Neural cell (in vitro differentiated cells): ENCODE measurements at regions not wholly inside any gene's neighbourhood (a gene's known extent, or its start where the extent isn't known, plus 50 kb on each side); places are given as distances from the start of the nearest gene placed in this dataset.

ENCODE experiments used
- H2AFZ ChIP-seq: fragments of 200-600, 300-800 bp; sonication (generic), shearing (Covaris generic); 2 replicates; pipeline ENCODE4 v1.6.0; 2014; ENCODE audit warnings: low read depth, mild to moderate bottlenecking, antibody characterized with exemption, low read length, moderate library complexity
- H3F3A ChIP-seq: fragments of 200-600 bp; shearing (Covaris generic); 2 replicates; pipeline ENCODE4 v1.6.1; 2016; ENCODE audit warnings: mild to moderate bottlenecking, moderate library complexity, mixed read lengths, antibody characterized with exemption, low read length; ENCODE audit not compliant: insufficient read depth, poor library complexity, severe bottlenecking
- H3K27ac ChIP-seq: fragments of 200-600, 300-800 bp; sonication (generic), shearing (Covaris generic); 2 replicates; pipeline ENCODE4 v1.5.1; 2014; ENCODE audit warnings: mild to moderate bottlenecking, low read length, moderate library complexity
- H3K27me3 ChIP-seq: fragments of 300-800, 200-600 bp; sonication (generic), shearing (Covaris generic); 2 replicates; pipeline ENCODE4 v1.6.0; 2014; ENCODE audit warnings: mild to moderate bottlenecking, low read depth, low read length, moderate library complexity; ENCODE audit not compliant: insufficient read depth
- H3K36me3 ChIP-seq: fragments of 300-800, 200-600 bp; sonication (generic), shearing (Covaris generic); 2 replicates; pipeline ENCODE4 v1.5.1; 2014; ENCODE audit warnings: mild to moderate bottlenecking, antibody characterized with exemption, low read length, moderate library complexity; ENCODE audit not compliant: insufficient read depth
- H3K4me2 ChIP-seq: fragments of 300-800, 200-600 bp; sonication (generic), shearing (Covaris generic); 2 replicates; pipeline ENCODE4 v1.6.0; 2014; ENCODE audit warnings: mild to moderate bottlenecking, low read length
- H3K4me3 ChIP-seq: fragments of 300-800, 200-600 bp; sonication (generic), shearing (Covaris generic); 2 replicates; pipeline ENCODE4 v1.5.1; 2014; ENCODE audit warnings: mild to moderate bottlenecking, low read length, moderate library complexity
- H3K79me2 ChIP-seq: fragments of 200-600 bp; shearing (Covaris generic); replicated peaks from 2 replicates; pipeline ENCODE4 v1.6.0; 2014; ENCODE audit warnings: mild to moderate bottlenecking, low read length, moderate library complexity; ENCODE audit not compliant: insufficient read depth
- H3K9ac ChIP-seq: fragments of 300-800, 200-600 bp; sonication (generic), shearing (Covaris generic); 2 replicates; pipeline ENCODE4 v1.6.1; 2016; ENCODE audit warnings: mild to moderate bottlenecking, low read length, mixed read lengths
- H3K9me2 ChIP-seq: fragments of 200-600 bp; shearing (Covaris generic); 2 replicates; pipeline ENCODE4 v1.6.1; 2016; ENCODE audit warnings: mild to moderate bottlenecking, low read length, mixed read lengths; ENCODE audit not compliant: insufficient read depth
- H3K9me3 ChIP-seq: fragments of 200-600, 300-800 bp; sonication (generic), shearing (Covaris generic); 2 replicates; pipeline ENCODE4 v1.6.1; 2016; ENCODE audit warnings: mild to moderate bottlenecking, mixed run types, low read length, moderate library complexity, mixed read lengths
- H4K20me1 ChIP-seq: fragments of 200-600 bp; shearing (Covaris generic); 2 replicates; pipeline ENCODE4 v1.6.1; 2016; ENCODE audit warnings: mild to moderate bottlenecking, mixed run types; ENCODE audit not compliant: insufficient read depth
- EP300 ChIP-seq: fragments of 450-650 bp; conservative IDR thresholded peaks from 2 replicates; pipeline ENCODE4 v1.6.1; 2014; ENCODE audit warnings: antibody characterized with exemption, mild to moderate bottlenecking, moderate library complexity; ENCODE audit not compliant: poor library complexity, severe bottlenecking
- EZH2 ChIP-seq: fragments of 200-600, 300-800 bp; shearing (Covaris generic), sonication (generic); IDR thresholded peaks from 2 replicates; pipeline ENCODE4 v1.6.1; 2014; ENCODE audit warnings: antibody characterized with exemption, low read length, borderline replicate concordance, mild to moderate bottlenecking; ENCODE audit not compliant: insufficient read depth, poor library complexity, severe bottlenecking
- MXI1 ChIP-seq: fragments of 450-650 bp; conservative IDR thresholded peaks from 2 replicates; pipeline ENCODE4 v1.6.1; 2014; ENCODE audit warnings: antibody characterized with exemption, mild to moderate bottlenecking; ENCODE audit not compliant: poor library complexity, severe bottlenecking
- POLR2AphosphoS5 ChIP-seq: IDR thresholded peaks from 2 replicates; pipeline ENCODE4 v1.6.1; 2012
- RAD21 ChIP-seq: fragments of 450-650 bp; conservative IDR thresholded peaks from 2 replicates; pipeline ENCODE4 v1.6.1; 2014; ENCODE audit warnings: antibody characterized with exemption, mild to moderate bottlenecking, moderate library complexity
- REST ChIP-seq: IDR thresholded peaks from 2 replicates; pipeline ENCODE4 v1.6.1; 2012; ENCODE audit warnings: borderline replicate concordance
- SMC3 ChIP-seq: fragments of 450-650 bp; conservative IDR thresholded peaks from 2 replicates; pipeline ENCODE4 v1.6.1; 2014; ENCODE audit warnings: antibody characterized with exemption, mild to moderate bottlenecking, moderate library complexity; ENCODE audit not compliant: poor library complexity
- TAF1 ChIP-seq: IDR thresholded peaks from 2 replicates; pipeline ENCODE4 v1.6.1; 2012; ENCODE audit warnings: low read depth
- TF ChIP-seq, protein P1 (sequence below): fragments of 450-650 bp; IDR thresholded peaks from 2 replicates; pipeline ENCODE4 v1.5.1; 2014; ENCODE audit warnings: antibody characterized with exemption, mild to moderate bottlenecking, moderate library complexity; ENCODE audit not compliant: poor library complexity, severe bottlenecking

DNA sequence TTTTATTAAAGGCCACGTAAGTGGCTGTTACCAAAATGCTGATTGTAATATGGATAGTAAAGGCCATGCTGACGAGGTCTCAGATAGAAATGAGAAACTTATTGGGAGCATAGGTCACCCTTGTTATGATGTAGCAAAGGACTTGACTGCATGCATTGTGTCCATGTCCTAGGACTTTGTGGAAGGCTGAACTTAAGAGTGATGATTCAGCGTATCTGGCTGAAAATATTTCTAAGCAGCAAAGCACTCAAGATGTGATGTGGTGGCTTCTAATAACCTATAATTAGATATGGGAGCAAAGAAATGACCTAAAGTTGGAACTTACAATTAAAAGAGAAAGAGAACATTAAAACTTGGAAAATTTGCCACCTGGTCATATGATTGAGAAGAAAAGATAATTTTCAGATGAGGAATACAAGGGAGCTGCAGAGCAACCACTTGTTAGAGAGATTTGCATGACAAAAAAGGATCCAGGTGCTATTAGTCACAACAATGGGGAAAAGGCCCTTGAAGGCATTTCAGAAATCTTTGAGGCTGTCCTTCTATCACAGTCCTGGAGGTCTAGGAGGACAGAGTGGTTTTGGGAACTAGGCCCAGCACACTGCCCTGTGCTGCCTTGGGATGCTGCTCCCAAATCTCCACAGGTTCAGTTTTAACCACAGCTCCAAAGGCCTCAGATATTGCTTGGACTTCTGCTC, 793.7 kb upstream of the LCORL start:
- Histone ChIP-seq H4K20me1 (no peaks in the 10 kb centered on the region), H3K9me2 (no peaks in the 10 kb centered on the region), H3K27me3 (no peaks in the 10 kb centered on the region), H3F3A (no peaks in the 10 kb centered on the region), H3K27ac (no peak overlapping the region), H3K79me2 (no peaks in the 10 kb centered on the region), H3K9ac (no peak overlapping the region), H2AFZ (no peak overlapping the region), H3K4me3 (no peak overlapping the region), H3K9me3 (no peaks in the 10 kb centered on the region), H3K36me3 (no peaks in the 10 kb centered on the region), H3K4me2 (no peak overlapping the region)
- TF ChIP-seq EZH2 = no peak
- TF ChIP-seq SMC3 = no peak
- TF ChIP-seq EP300 = no peak
- no peak for TF ChIP-seq RAD21
- no peak for TF ChIP-seq REST
- no peak for TF ChIP-seq POLR2AphosphoS5

DNA sequence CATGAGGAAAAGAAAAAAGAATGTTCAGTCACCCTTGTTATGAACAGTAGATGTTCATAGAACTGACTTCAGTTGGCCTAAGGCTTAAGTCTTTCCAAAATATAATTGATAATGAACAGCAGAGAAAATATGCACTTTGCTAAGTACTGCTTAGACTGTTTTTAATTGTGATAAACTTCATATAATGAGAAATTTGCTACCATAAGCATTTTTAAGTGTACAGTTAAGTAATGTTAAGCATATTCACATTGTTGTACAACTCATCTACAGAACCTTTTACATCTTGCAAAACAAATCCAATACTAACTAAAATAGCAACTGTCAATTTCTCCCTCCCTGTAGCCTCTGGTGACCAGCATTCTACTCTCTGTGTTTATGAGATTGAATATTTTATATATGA, 792.2 kb upstream of the LCORL start:
- H3K27ac ChIP-seq = no peak overlapping the region
- no peaks in the 10 kb centered on the region for H3K27me3 ChIP-seq
- H3K9ac ChIP-seq = no peak overlapping the region
- no peaks in the 10 kb centered on the region for H4K20me1 ChIP-seq
- H3K9me2 ChIP-seq = no peaks in the 10 kb centered on the region
- no peaks in the 10 kb centered on the region for H3K79me2 ChIP-seq
- H3K4me3 ChIP-seq = no peak overlapping the region
- H3K36me3 ChIP-seq = no peaks in the 10 kb centered on the region
- no peaks in the 10 kb centered on the region for H3F3A ChIP-seq
- no peak for TF ChIP-seq POLR2AphosphoS5
- TF ChIP-seq, protein P1, sequence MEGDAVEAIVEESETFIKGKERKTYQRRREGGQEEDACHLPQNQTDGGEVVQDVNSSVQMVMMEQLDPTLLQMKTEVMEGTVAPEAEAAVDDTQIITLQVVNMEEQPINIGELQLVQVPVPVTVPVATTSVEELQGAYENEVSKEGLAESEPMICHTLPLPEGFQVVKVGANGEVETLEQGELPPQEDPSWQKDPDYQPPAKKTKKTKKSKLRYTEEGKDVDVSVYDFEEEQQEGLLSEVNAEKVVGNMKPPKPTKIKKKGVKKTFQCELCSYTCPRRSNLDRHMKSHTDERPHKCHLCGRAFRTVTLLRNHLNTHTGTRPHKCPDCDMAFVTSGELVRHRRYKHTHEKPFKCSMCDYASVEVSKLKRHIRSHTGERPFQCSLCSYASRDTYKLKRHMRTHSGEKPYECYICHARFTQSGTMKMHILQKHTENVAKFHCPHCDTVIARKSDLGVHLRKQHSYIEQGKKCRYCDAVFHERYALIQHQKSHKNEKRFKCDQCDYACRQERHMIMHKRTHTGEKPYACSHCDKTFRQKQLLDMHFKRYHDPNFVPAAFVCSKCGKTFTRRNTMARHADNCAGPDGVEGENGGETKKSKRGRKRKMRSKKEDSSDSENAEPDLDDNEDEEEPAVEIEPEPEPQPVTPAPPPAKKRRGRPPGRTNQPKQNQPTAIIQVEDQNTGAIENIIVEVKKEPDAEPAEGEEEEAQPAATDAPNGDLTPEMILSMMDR = no peak
- TF ChIP-seq SMC3 = no peak
- TF ChIP-seq RAD21 = no peak
- TF ChIP-seq REST = no peak
- no peak for TF ChIP-seq EP300
- TF ChIP-seq TAF1 = no peak
- no peak for TF ChIP-seq EZH2
- no peak for TF ChIP-seq MXI1
- H3K9me3 ChIP-seq = no peaks in the 10 kb centered on the region
- H2AFZ ChIP-seq = no peak overlapping the region
- H3K4me2 ChIP-seq = no peak overlapping the region
